H1 (cell line): ENCODE measurements at regions not wholly inside any gene's neighbourhood (a gene's known extent, or its start where the extent isn't known, plus 50 kb on each side); places are given as distances from the start of the nearest gene placed in this dataset.

Experiments used
- CHD7 ChIP-seq: fragments of 300-600 bp; sonication (generic); IDR thresholded peaks from 2 replicates; pipeline ENCODE4 v1.7.1; 2012; ENCODE audit warnings: low read length, moderate library complexity, mild to moderate bottlenecking, inconsistent platforms; ENCODE audit not compliant: insufficient replicate concordance
- CTCF ChIP-seq, 3 experiments: IDR thresholded peaks; 1 replicate in 2 of 3; 2 replicates in 1 of 3; pipeline versions ENCODE4 v1.5.1 to v1.6.1; 2011; ENCODE audit warnings: low read length in 3 of 3, mild to moderate bottlenecking in 3 of 3, inconsistent platforms in 2 of 3, low read depth in 1 of 3, moderate library complexity in 1 of 3; ENCODE audit not compliant: insufficient read depth in 1 of 3; ENCODE audit errors: control extremely low read depth in 1 of 3
- RAD21 ChIP-seq, 2 experiments: IDR thresholded peaks in 1 of 2; conservative IDR thresholded peaks in 1 of 2; 2 replicates each; pipeline ENCODE4 v1.6.1; 2011; ENCODE audit warnings: low read depth in 2 of 2, low read length in 2 of 2, improper control_type of control experiment in 1 of 2, inconsistent platforms in 1 of 2, mild to moderate bottlenecking in 1 of 2, moderate library complexity in 1 of 2
- USF2 ChIP-seq: IDR thresholded peaks from 2 replicates; pipeline ENCODE4 v1.6.1; 2011; ENCODE audit warnings: low read length, improper control_type of control experiment

- TF ChIP-seq CHD7 = no peak
- TF ChIP-seq RAD21 (IDR thresholded peaks at IDR 0.05 in 1 of 2, conservative IDR thresholded peaks at IDR 0.05 in 1 of 2; ENCODE audit: low read depth in 2 of 2, low read length in 2 of 2) = no peak
- TF ChIP-seq USF2 = no peak
- TF ChIP-seq CTCF (IDR thresholded peaks at IDR 0.05; ENCODE audit: control extremely low read depth in 1 of 3, insufficient read depth in 1 of 3, low read depth in 1 of 3, low read length in 3 of 3) = no peak
These were observed 858.1 kb upstream of the TSPY4 start (continued) for GRCh38 chrY:8479141-8479540.
